Suprapubic skin (tissue), 3 donors: ENCODE measurements at regions not wholly inside any gene's neighbourhood (a gene's known extent, or its start where the extent isn't known, plus 50 kb on each side); places are given as distances from the start of the nearest gene placed in this dataset.
"Not testable (repeated sequence)": the region's sequence is repeated elsewhere in the genome, so short reads cannot be mapped to it uniquely, and the experiment has no call there.

Experiments used
- CTCF ChIP-seq, 2 donors: fragments of 200-600 bp in 1 of 2; fragments of 450-650 bp in 1 of 2; sonication (generic) in 1 of 2; IDR thresholded peaks; one replicate each; pipeline ENCODE4 v1.5.1; 2016 to 2019; ENCODE audit warnings: antibody characterized with exemption in 2 of 2, mild to moderate bottlenecking in 1 of 2, moderate library complexity in 1 of 2
- EP300 ChIP-seq: sonication (generic); formaldehyde crosslinking; IDR thresholded peaks from one replicate; pipeline ENCODE4 v1.6.1; 2017; ENCODE audit warnings: antibody characterized with exemption

GRCh38 chr20:53804308-53804707, 210.7 kb upstream of the ZNF217 start:
- TF ChIP-seq EP300; CTCF (IDR thresholded peaks at IDR 0.05): not testable (repeated sequence)
